Sigmoid colon (tissue), 4 donors: ENCODE measurements at regions not wholly inside any gene's neighbourhood (a gene's known extent, or its start where the extent isn't known, plus 50 kb on each side); places are given as distances from the start of the nearest gene placed in this dataset.

Source experiments
- CTCF ChIP-seq, 4 experiments: fragments of 450-650 bp in 3 of 4; fragments of 200-600 bp in 1 of 4; IDR thresholded peaks; one replicate each; pipeline ENCODE4 v1.5.1; 2016 to 2019; ENCODE audit warnings: antibody characterized with exemption in 4 of 4, mild to moderate bottlenecking in 3 of 4, moderate library complexity in 2 of 4
- EP300 ChIP-seq, 4 donors: sonication (generic); formaldehyde crosslinking; IDR thresholded peaks; one replicate each; pipeline ENCODE4 v1.6.1; 2017; ENCODE audit warnings: antibody characterized with exemption in 4 of 4
- POLR2A ChIP-seq, 2 donors: fragments of 450-650 bp; IDR thresholded peaks; one replicate each; pipeline ENCODE4 v1.6.1; 2016; ENCODE audit warnings: antibody characterized with exemption in 2 of 2, mild to moderate bottlenecking in 2 of 2, moderate library complexity in 2 of 2
- POLR2AphosphoS5 ChIP-seq, 4 donors: sonication (generic); formaldehyde crosslinking; IDR thresholded peaks; one replicate each; pipeline ENCODE4 v1.6.1; 2017; ENCODE audit warnings: antibody characterized with exemption in 4 of 4

GRCh38 chr3:146896711-146897110, 291.6 kb upstream of the PLSCR5 start:
- TF ChIP-seq CTCF (IDR thresholded peaks at IDR 0.05) (no peak), POLR2AphosphoS5 (IDR thresholded peaks at IDR 0.05) (no peak), POLR2A (IDR thresholded peaks at IDR 0.05) (no peak), EP300 (IDR thresholded peaks at IDR 0.05) (no peak)
